DOHH2 (cell line): ENCODE measurements at regions not wholly inside any gene's neighbourhood (a gene's known extent, or its start where the extent isn't known, plus 50 kb on each side); places are given as distances from the start of the nearest gene placed in this dataset.

ENCODE experiments used
- H3F3A ChIP-seq: fragments of 200-600 bp; sonication (generic), shearing (Covaris generic); 2 replicates; pipeline ENCODE4 v1.6.0; 2016; ENCODE audit warnings: antibody characterized with exemption, mild to moderate bottlenecking; ENCODE audit not compliant: control insufficient read depth, insufficient read depth
- H3K27ac ChIP-seq: fragments of 200-600 bp; sonication (generic); 2 replicates; pipeline ENCODE4 v1.5.1; 2014; ENCODE audit warnings: low read depth, mild to moderate bottlenecking, low read length, moderate library complexity
- H3K27me3 ChIP-seq: fragments of 200-600 bp; sonication (generic); 2 replicates; pipeline ENCODE4 v1.6.1; 2014; ENCODE audit warnings: mild to moderate bottlenecking, low read length, mixed read lengths; ENCODE audit not compliant: control insufficient read depth
- H3K36me3 ChIP-seq: fragments of 200-600 bp; sonication (generic); 2 replicates; pipeline ENCODE4 v1.6.1; 2014; ENCODE audit warnings: mild to moderate bottlenecking, low read length, moderate library complexity, mixed read lengths; ENCODE audit not compliant: control insufficient read depth
- H3K4me1 ChIP-seq: fragments of 200-600 bp; sonication (generic); 2 replicates; pipeline ENCODE4 v1.6.1; 2014; ENCODE audit warnings: mild to moderate bottlenecking, low read length, mixed read lengths; ENCODE audit not compliant: control insufficient read depth
- H3K4me2 ChIP-seq: fragments of 200-600 bp; sonication (generic); 2 replicates; pipeline ENCODE4 v1.6.0; 2014; ENCODE audit warnings: mild to moderate bottlenecking, low read length, moderate library complexity
- H3K4me3 ChIP-seq: fragments of 200-600 bp; sonication (generic); 2 replicates; pipeline ENCODE4 v1.5.1; 2014; ENCODE audit warnings: mild to moderate bottlenecking, low read length, mixed read lengths
- H3K79me2 ChIP-seq: fragments of 200-600 bp; sonication (generic); 2 replicates; pipeline ENCODE4 v1.6.1; 2014; ENCODE audit warnings: mild to moderate bottlenecking, low read length, mixed read lengths; ENCODE audit not compliant: control insufficient read depth
- H3K9me2 ChIP-seq: fragments of 200-600 bp; sonication (generic); replicated peaks from 2 replicates; pipeline ENCODE4 v1.6.1; 2014; ENCODE audit warnings: mild to moderate bottlenecking, low read length, mixed read lengths; ENCODE audit not compliant: control insufficient read depth
- H3K9me3 ChIP-seq: fragments of 200-600 bp; sonication (generic); 2 replicates; pipeline ENCODE4 v1.6.1; 2014; ENCODE audit warnings: antibody characterized with exemption, low read length, mixed read lengths; ENCODE audit not compliant: control insufficient read depth, insufficient read depth
- H4K20me1 ChIP-seq: fragments of 200-600 bp; sonication (generic); 2 replicates; pipeline ENCODE4 v1.6.0; 2014; ENCODE audit warnings: low read depth, mild to moderate bottlenecking, antibody characterized with exemption, low read length, moderate library complexity; ENCODE audit not compliant: control insufficient read depth, insufficient read depth
- CTCF ChIP-seq: fragments of 200-600 bp; sonication (generic); IDR thresholded peaks from one replicate; pipeline ENCODE4 v1.5.1; 2014; ENCODE audit warnings: antibody characterized with exemption, mild to moderate bottlenecking, low read depth, low read length; ENCODE audit not compliant: poor library complexity, severe bottlenecking
- EZH2phosphoT487 ChIP-seq: fragments of 200-600 bp; sonication (generic); IDR thresholded peaks from 2 replicates; pipeline ENCODE4 v1.6.1; 2017; ENCODE audit warnings: borderline replicate concordance, mild to moderate bottlenecking, antibody characterized with exemption, low read length, moderate library complexity, mixed read lengths

GRCh38 chr9:109861918-109862317, 81.9 kb downstream of the PALM2AKAP2 start:
- peaks cover 3% of the 10 kb centered on the region; the same call in 1 of the 2 replicates for H3K4me1 ChIP-seq
- H3K27ac ChIP-seq, result no peak overlapping the region
- no peaks in the 10 kb centered on the region for H3K9me2 ChIP-seq
- peaks cover 40% of the 10 kb centered on the region for H3K27me3 ChIP-seq
- H4K20me1 ChIP-seq, result no peaks in the 10 kb centered on the region
- no peak overlapping the region for H3K4me3 ChIP-seq
- no peaks in the 10 kb centered on the region for H3K36me3 ChIP-seq
- no peaks in the 10 kb centered on the region for H3K9me3 ChIP-seq
- no peak overlapping the region for H3K4me2 ChIP-seq
- no peaks in the 10 kb centered on the region for H3K79me2 ChIP-seq
- TF ChIP-seq CTCF, result no peak
- TF ChIP-seq EZH2phosphoT487, result no peak
- H3F3A ChIP-seq, result no peaks in the 10 kb centered on the region

- H3K27me3 ChIP-seq, result peaks cover 40% of the 10 kb centered on the region
Observed at GRCh38 chr9:109862452-109862851, 82.5 kb downstream of the PALM2AKAP2 start.

GRCh38 chr9:109863961-109864360, 84.0 kb downstream of the PALM2AKAP2 start:
- H3K9me3 ChIP-seq, result no peaks in the 10 kb centered on the region
- no peaks in the 10 kb centered on the region for H4K20me1 ChIP-seq
- no peak for TF ChIP-seq CTCF

More at GRCh38 chr9:109862452-109862851, 82.5 kb downstream of the PALM2AKAP2 start:
- H3K9me2 ChIP-seq, result no peaks in the 10 kb centered on the region
- no peaks in the 10 kb centered on the region for H3K36me3 ChIP-seq
- no peak overlapping the region for H3K4me3 ChIP-seq
- TF ChIP-seq CTCF, result no peak
- no peak for TF ChIP-seq EZH2phosphoT487
- H3K79me2 ChIP-seq, result no peaks in the 10 kb centered on the region
- no peak overlapping the region for H3K4me2 ChIP-seq
- peaks cover 3% of the 10 kb centered on the region; the same call in 1 of the 2 replicates for H3K4me1 ChIP-seq
- no peaks in the 10 kb centered on the region for H3F3A ChIP-seq
- H3K27ac ChIP-seq, result no peak overlapping the region
- H4K20me1 ChIP-seq, result no peaks in the 10 kb centered on the region
- H3K9me3 ChIP-seq, result no peaks in the 10 kb centered on the region

More at GRCh38 chr9:109863961-109864360, 84.0 kb downstream of the PALM2AKAP2 start:
- no peaks in the 10 kb centered on the region for H3K36me3 ChIP-seq
- no peaks in the 10 kb centered on the region for H3K9me2 ChIP-seq
- H3K79me2 ChIP-seq, result no peaks in the 10 kb centered on the region
- H3F3A ChIP-seq, result no peaks in the 10 kb centered on the region
- no peak overlapping the region for H3K4me2 ChIP-seq
- H3K4me1 ChIP-seq, result peaks cover 3% of the 10 kb centered on the region; the same call in 1 of the 2 replicates
- H3K27ac ChIP-seq, result no peak overlapping the region
- no peak overlapping the region for H3K4me3 ChIP-seq
- H3K27me3 ChIP-seq, result peaks cover 47% of the 10 kb centered on the region
